ENCODE measurements at regions not wholly inside any gene's neighbourhood (a gene's known extent, or its start where the extent isn't known, plus 50 kb on each side); places are given as distances from the start of the nearest gene placed in this dataset.

- intact Hi-C loops (cut with DNase I, micrococcal nuclease), result no loop called here
- Histone ChIP-seq H3K9me3 (no peaks in the 10 kb centered on the region), H3K36me3 (ENCODE audit: low read depth) (no peaks in the 10 kb centered on the region), H3K4me1 (ENCODE audit: low read depth) (no peaks in the 10 kb centered on the region), H3K4me3 (no peak overlapping the region)
- ATAC-seq (no peak), DNase-seq (no peak)
- no peak for TF ChIP-seq CTCF (IDR thresholded peaks at IDR 0.05)
Observed at GRCh38 chr2:103980401-103980800, 873.5 kb upstream of the POU3F3 start.

- no peak for TF ChIP-seq CTCF (IDR thresholded peaks at IDR 0.05)
- no peak overlapping the region for H3K4me3 ChIP-seq
- no peaks in the 10 kb centered on the region for H3K36me3 ChIP-seq (ENCODE audit: low read depth)
- intact Hi-C loops (cut with DNase I, micrococcal nuclease), result no loop called here
- H3K4me1 ChIP-seq (ENCODE audit: low read depth), result no peaks in the 10 kb centered on the region
- ATAC-seq (no peak), DNase-seq (peak in 1 of 3 donors; percentile 46)
- H3K9me3 ChIP-seq, result no peaks in the 10 kb centered on the region
Observed at GRCh38 chr2:103982691-103983090, 871.2 kb upstream of the POU3F3 start.

GRCh38 chr2:103986001-103986400 is 867.9 kb upstream of the POU3F3 start:
- no peak for DNase-seq
- H3K36me3 ChIP-seq (ENCODE audit: low read depth), result no peaks in the 10 kb centered on the region
- TF ChIP-seq CTCF (IDR thresholded peaks at IDR 0.05), result no peak
- ATAC-seq, result no peak
- H3K4me1 ChIP-seq (ENCODE audit: low read depth), result no peaks in the 10 kb centered on the region
- no peak overlapping the region for H3K4me3 ChIP-seq
- intact Hi-C loops (cut with DNase I, micrococcal nuclease), result no loop called here
- H3K9me3 ChIP-seq, result no peaks in the 10 kb centered on the region

DNA sequence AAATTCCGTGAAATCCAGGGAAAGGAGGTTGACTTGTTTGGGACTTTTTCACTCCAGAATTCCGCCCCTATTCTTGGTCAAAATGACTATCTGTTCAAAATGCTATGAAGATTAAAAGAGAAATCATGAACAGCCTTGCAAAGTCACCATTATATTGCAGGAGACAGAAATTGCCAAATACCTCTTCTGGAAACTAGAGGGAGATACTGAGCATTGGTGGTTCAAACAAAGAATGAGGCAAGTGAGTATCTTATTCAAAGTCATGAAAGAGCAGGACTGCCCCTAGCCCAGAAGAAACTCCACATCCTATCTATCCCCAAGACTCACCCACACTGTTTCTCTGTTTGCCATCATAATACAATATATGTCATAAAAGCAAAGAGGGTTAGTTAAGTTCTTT is 862.3 kb upstream of the POU3F3 start:
- ATAC-seq, result no peak
- intact Hi-C loops (cut with DNase I, micrococcal nuclease), result no loop called here

GRCh38 chr2:104004821-104005220 is 849.1 kb upstream of the POU3F3 start:
- intact Hi-C loops (cut with DNase I, micrococcal nuclease), result no loop called here
- H3K4me3 ChIP-seq, result no peak overlapping the region
- DNase-seq (no peak), ATAC-seq (no peak)
- no peaks in the 10 kb centered on the region for H3K36me3 ChIP-seq (ENCODE audit: low read depth)
- no peaks in the 10 kb centered on the region for H3K4me1 ChIP-seq (ENCODE audit: low read depth)
- TF ChIP-seq CTCF (IDR thresholded peaks at IDR 0.05), result no peak
- no peaks in the 10 kb centered on the region for H3K9me3 ChIP-seq

More for the DNA sequence above, 862.3 kb upstream of the POU3F3 start:
- TF ChIP-seq CTCF (IDR thresholded peaks at IDR 0.05), result no peak
- Histone ChIP-seq H3K4me1 (ENCODE audit: low read depth) (no peaks in the 10 kb centered on the region), H3K4me3 (no peak overlapping the region), H3K36me3 (ENCODE audit: low read depth) (no peaks in the 10 kb centered on the region), H3K9me3 (no peaks in the 10 kb centered on the region)
- DNase-seq, result no peak

DNA sequence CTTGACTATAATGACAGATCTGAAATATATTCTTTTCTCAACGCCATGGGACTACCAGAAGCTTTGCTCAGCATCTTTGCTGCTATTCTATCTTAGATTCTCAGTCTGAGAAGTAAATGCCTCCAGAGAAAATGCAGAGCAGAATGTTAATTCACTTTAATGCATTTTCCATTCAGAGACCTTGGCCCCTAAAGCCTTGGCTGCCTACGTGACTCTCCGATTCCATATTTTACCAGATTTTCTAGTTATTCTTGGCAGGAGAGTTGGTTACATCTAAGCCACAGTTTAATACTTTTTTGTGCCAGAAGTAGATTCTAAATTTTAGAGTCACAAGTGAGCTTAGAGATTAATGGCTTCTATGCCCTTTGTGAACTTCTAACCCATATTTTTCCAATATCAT is 837.1 kb upstream of the POU3F3 start:
- no peak for TF ChIP-seq CTCF (IDR thresholded peaks at IDR 0.05)
- no peaks in the 10 kb centered on the region for H3K36me3 ChIP-seq (ENCODE audit: low read depth)
- H3K4me1 ChIP-seq (ENCODE audit: low read depth), result no peaks in the 10 kb centered on the region
- no peaks in the 10 kb centered on the region for H3K9me3 ChIP-seq
- H3K4me3 ChIP-seq, result no peak overlapping the region
- intact Hi-C loops (cut with DNase I, micrococcal nuclease), result no loop called here
- DNase-seq (no peak), ATAC-seq (no peak)

All from mucosa of descending colon (tissue), 3 donors.